Upper lobe of right lung (tissue), 1 donor: ENCODE measurements at regions not wholly inside any gene's neighbourhood (a gene's known extent, or its start where the extent isn't known, plus 50 kb on each side); places are given as distances from the start of the nearest gene placed in this dataset.

Source experiments
- ATAC-seq: fragments of 200-7000 bp; cut with Tn5 transposase; one replicate; pipeline ENCODE4 v1.9.1; 2020; ENCODE audit warnings: mild to moderate bottlenecking, moderate library complexity
- DNase-seq: peaks from one replicate; pipeline ENCODE4 v3.0.0-alpha.2; 2020
- H3K27ac ChIP-seq: fragments of 200-600 bp; one replicate; pipeline ENCODE4 v1.8.0; 2022
- H3K27me3 ChIP-seq: fragments of 200-600 bp; one replicate; pipeline ENCODE4 v1.8.0; 2022; ENCODE audit warnings: mild to moderate bottlenecking
- H3K36me3 ChIP-seq: fragments of 200-600 bp; one replicate; pipeline ENCODE4 v1.8.0; 2022
- H3K4me1 ChIP-seq: fragments of 200-600 bp; one replicate; pipeline ENCODE4 v1.8.0; 2022
- H3K4me3 ChIP-seq: fragments of 200-600 bp; one replicate; pipeline ENCODE4 v1.8.0; 2022; ENCODE audit warnings: mild to moderate bottlenecking
- H3K9me3 ChIP-seq: fragments of 200-600 bp; one replicate; pipeline ENCODE4 v1.8.0; 2022
- CTCF ChIP-seq: fragments of 200-600 bp; IDR thresholded peaks from one replicate; pipeline ENCODE4 v1.8.0; 2022; ENCODE audit warnings: antibody characterized with exemption
- intact Hi-C: fragments of 100-400 bp; cut with DNase I; formaldehyde crosslinking; loops from one replicate; pipeline ENCODE4 v1.11.0; 2022
- donor health status: DM: no; HTN: yes; CAD: no; lungs with severe emphysema.

- H3K27me3 ChIP-seq, result no peaks in the 10 kb centered on the region
- TF ChIP-seq CTCF, result no peak
- no peaks in the 10 kb centered on the region for H3K9me3 ChIP-seq
- H3K27ac ChIP-seq, result no peak overlapping the region
- H3K4me1 ChIP-seq, result no peaks in the 10 kb centered on the region
- H3K4me3 ChIP-seq, result no peak overlapping the region
- no peak for DNase-seq
- intact Hi-C loops, result no loop called here
- no peak for ATAC-seq
- H3K36me3 ChIP-seq, result no peaks in the 10 kb centered on the region
These were observed 815.4 kb upstream of the MDGA2 start for GRCh38 chr14:48490756-48491155.

GRCh38 chr14:48473944-48474343 is 798.5 kb upstream of the MDGA2 start:
- Histone ChIP-seq H3K4me1 (no peaks in the 10 kb centered on the region), H3K9me3 (no peaks in the 10 kb centered on the region), H3K36me3 (no peaks in the 10 kb centered on the region), H3K27me3 (no peaks in the 10 kb centered on the region), H3K4me3 (no peak overlapping the region), H3K27ac (no peak overlapping the region)
- intact Hi-C loops, result no loop called here
- ATAC-seq (no peak), DNase-seq (no peak)
- no peak for TF ChIP-seq CTCF

GRCh38 chr14:48456051-48456450 is 780.6 kb upstream of the MDGA2 start:
- Histone ChIP-seq H3K27me3 (no peaks in the 10 kb centered on the region), H3K27ac (no peak overlapping the region), H3K4me1 (no peaks in the 10 kb centered on the region), H3K9me3 (no peaks in the 10 kb centered on the region), H3K4me3 (no peak overlapping the region), H3K36me3 (no peaks in the 10 kb centered on the region)
- ATAC-seq (no peak), DNase-seq (no peak)
- no peak for TF ChIP-seq CTCF
- intact Hi-C loops, result no loop called here

GRCh38 chr14:48454887-48455286 is 779.5 kb upstream of the MDGA2 start:
- no peak for TF ChIP-seq CTCF
- Histone ChIP-seq H3K27ac (no peak overlapping the region), H3K4me3 (no peak overlapping the region), H3K9me3 (no peaks in the 10 kb centered on the region), H3K27me3 (no peaks in the 10 kb centered on the region), H3K36me3 (no peaks in the 10 kb centered on the region), H3K4me1 (no peaks in the 10 kb centered on the region)
- intact Hi-C loops, result no loop called here
- ATAC-seq (no peak), DNase-seq (no peak)

GRCh38 chr14:48452437-48452995 is 777.1 kb upstream of the MDGA2 start:
- ATAC-seq, result no peak

More at GRCh38 chr14:48452437-48452995, 777.1 kb upstream of the MDGA2 start:
- no peaks in the 10 kb centered on the region for H3K9me3 ChIP-seq
- no peak overlapping the region for H3K4me3 ChIP-seq
- no peaks in the 10 kb centered on the region for H3K27me3 ChIP-seq
- TF ChIP-seq CTCF, result no peak
- no peaks in the 10 kb centered on the region for H3K36me3 ChIP-seq
- H3K4me1 ChIP-seq, result no peaks in the 10 kb centered on the region
- intact Hi-C loops, result no loop called here
- no peak overlapping the region for H3K27ac ChIP-seq
- DNase-seq, result no peak
